ENCODE measurements at regions not wholly inside any gene's neighbourhood (a gene's known extent, or its start where the extent isn't known, plus 50 kb on each side); places are given as distances from the start of the nearest gene placed in this dataset.
A peak's percentile ranks its signal among the peaks of the same experiment; 100 is the strongest.

- DNase-seq (no peak), ATAC-seq (no peak)
- intact Hi-C loops (cut with DNase I): no loop called here
- Histone ChIP-seq H3K4me3 (no peak overlapping the region), H3K4me1 (peaks cover 0 to 33% (median 11%) of the 10 kb centered on the region in 12 donors), H3K27ac (no peak overlapping the region), H3K27me3 (peaks cover 0 to 6% (median 0%) of the 10 kb centered on the region in 9 donors), H3K9me3 (peaks cover 0 to 11% (median 0%) of the 10 kb centered on the region in 12 donors), H3K36me3 (no peaks in the 10 kb centered on the region)
- TF ChIP-seq POLR2A (IDR thresholded peaks at IDR 0.05): no peak
- TF ChIP-seq CTCF (IDR thresholded peaks at IDR 0.05): no peak
Observed at GRCh38 chr10:62687230-62687748, 117.2 kb upstream of the ADO start.

- H3K27me3 ChIP-seq: peaks cover 0 to 5% (median 0%) of the 10 kb centered on the region in 9 donors
- peak in 1 of 4 donors; percentile 61 for ATAC-seq
- peaks cover 0 to 33% (median 11%) of the 10 kb centered on the region in 12 donors for H3K4me1 ChIP-seq
- TF ChIP-seq POLR2A (IDR thresholded peaks at IDR 0.05) (no peak), CTCF (IDR thresholded peaks at IDR 0.05) (no peak)
- DNase-seq: no peak
- peaks cover 0 to 11% (median 0%) of the 10 kb centered on the region in 12 donors for H3K9me3 ChIP-seq
- peak overlapping the region in 3 of 12 donors; percentile 15 to 47 (median 41) for H3K27ac ChIP-seq
- WGBS, 4 donors: 72 to 76% (median 73%) methylated on average over 2 of the region's 2 CpGs
- H3K36me3 ChIP-seq: no peaks in the 10 kb centered on the region
- no peak overlapping the region for H3K4me3 ChIP-seq
- intact Hi-C loops (cut with DNase I): no loop called here
Observed at GRCh38 chr10:62688971-62689700, 115.4 kb upstream of the ADO start.

GRCh38 chr10:62689712-62690111 is 114.8 kb upstream of the ADO start:
- peak overlapping the region in 3 of 12 donors; percentile 5 to 47 (median 35) for H3K27ac ChIP-seq
- ATAC-seq: peak in 1 of 4 donors; percentile 86
- H3K36me3 ChIP-seq: no peaks in the 10 kb centered on the region

More at GRCh38 chr10:62689712-62690111, 114.8 kb upstream of the ADO start:
- intact Hi-C loops (cut with DNase I): loop anchor here in 1 of 10 donors (10.0 kb wide), 1 partner anchor 125 kb away; the partner anchor contains the start of gene EGR2
- TF ChIP-seq CTCF (IDR thresholded peaks at IDR 0.05): no peak
- no peak for TF ChIP-seq POLR2A (IDR thresholded peaks at IDR 0.05)
- WGBS, 4 donors: 45 to 51% (median 49%) methylated on average over 5 of the region's 5 CpGs
- peaks cover 0 to 11% (median 0%) of the 10 kb centered on the region in 12 donors for H3K9me3 ChIP-seq
- H3K4me3 ChIP-seq: no peak overlapping the region
- peak in 1 of 5 donors; percentile 16 for DNase-seq
- H3K27me3 ChIP-seq: no peaks in the 10 kb centered on the region
- H3K4me1 ChIP-seq: peaks cover 0 to 33% (median 11%) of the 10 kb centered on the region in 12 donors

All from heart left ventricle (tissue), 16 donors.